DOHH2 (cell line): ENCODE measurements at regions not wholly inside any gene's neighbourhood (a gene's known extent, or its start where the extent isn't known, plus 50 kb on each side); places are given as distances from the start of the nearest gene placed in this dataset.

ENCODE experiments used
- EZH2phosphoT487 ChIP-seq: fragments of 200-600 bp; sonication (generic); IDR thresholded peaks from 2 replicates; pipeline ENCODE4 v1.6.1; 2017; ENCODE audit warnings: borderline replicate concordance, mild to moderate bottlenecking, antibody characterized with exemption, low read length, moderate library complexity, mixed read lengths
- TF ChIP-seq, protein P1 (sequence below): fragments of 200-600 bp; sonication (generic); IDR thresholded peaks from one replicate; pipeline ENCODE4 v1.5.1; 2014; ENCODE audit warnings: antibody characterized with exemption, mild to moderate bottlenecking, low read depth, low read length; ENCODE audit not compliant: poor library complexity, severe bottlenecking

DNA sequence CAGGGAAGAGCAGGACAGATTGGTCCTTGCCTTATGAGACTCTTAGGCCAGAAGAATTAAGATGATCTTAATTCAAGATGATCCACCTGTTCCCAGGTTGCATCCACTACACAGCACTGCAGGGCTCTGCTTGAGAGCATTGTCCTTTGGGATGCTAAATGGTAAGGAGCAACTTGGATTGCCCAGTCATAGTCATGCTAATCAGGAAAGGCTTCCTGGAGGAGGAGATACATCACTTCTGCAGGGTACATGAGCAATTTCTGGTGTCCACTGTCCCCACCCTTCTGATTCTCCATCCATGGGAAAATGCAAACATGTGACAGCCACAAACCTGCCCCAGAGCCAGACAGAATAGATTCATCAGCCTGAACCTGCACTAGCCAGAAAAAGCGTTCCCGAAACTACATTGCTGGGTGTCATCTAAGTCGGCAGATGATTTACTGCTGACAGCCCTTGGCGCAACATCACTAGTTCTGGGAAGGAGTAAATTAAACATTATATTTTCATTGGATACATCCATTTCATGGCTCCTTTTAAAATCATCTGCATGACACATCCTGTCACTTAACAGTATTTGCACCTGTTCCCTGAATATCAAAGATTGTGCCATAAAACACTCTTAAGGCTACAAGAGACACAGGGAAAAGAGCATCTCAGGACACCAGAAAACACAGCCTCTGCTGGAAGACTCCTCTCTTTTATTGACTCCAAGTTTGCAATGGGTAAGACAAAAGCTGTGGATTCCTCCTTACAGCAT lies 282.2 kb downstream of the MAF start:
- TF ChIP-seq, protein P1, sequence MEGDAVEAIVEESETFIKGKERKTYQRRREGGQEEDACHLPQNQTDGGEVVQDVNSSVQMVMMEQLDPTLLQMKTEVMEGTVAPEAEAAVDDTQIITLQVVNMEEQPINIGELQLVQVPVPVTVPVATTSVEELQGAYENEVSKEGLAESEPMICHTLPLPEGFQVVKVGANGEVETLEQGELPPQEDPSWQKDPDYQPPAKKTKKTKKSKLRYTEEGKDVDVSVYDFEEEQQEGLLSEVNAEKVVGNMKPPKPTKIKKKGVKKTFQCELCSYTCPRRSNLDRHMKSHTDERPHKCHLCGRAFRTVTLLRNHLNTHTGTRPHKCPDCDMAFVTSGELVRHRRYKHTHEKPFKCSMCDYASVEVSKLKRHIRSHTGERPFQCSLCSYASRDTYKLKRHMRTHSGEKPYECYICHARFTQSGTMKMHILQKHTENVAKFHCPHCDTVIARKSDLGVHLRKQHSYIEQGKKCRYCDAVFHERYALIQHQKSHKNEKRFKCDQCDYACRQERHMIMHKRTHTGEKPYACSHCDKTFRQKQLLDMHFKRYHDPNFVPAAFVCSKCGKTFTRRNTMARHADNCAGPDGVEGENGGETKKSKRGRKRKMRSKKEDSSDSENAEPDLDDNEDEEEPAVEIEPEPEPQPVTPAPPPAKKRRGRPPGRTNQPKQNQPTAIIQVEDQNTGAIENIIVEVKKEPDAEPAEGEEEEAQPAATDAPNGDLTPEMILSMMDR, result no peak
- no peak for TF ChIP-seq EZH2phosphoT487
